Mesenchymal stem cell (in vitro differentiated cells and primary cell): ENCODE measurements at regions not wholly inside any gene's neighbourhood (a gene's known extent, or its start where the extent isn't known, plus 50 kb on each side); places are given as distances from the start of the nearest gene placed in this dataset.

ENCODE experiments used
- DNase-seq: peaks from one replicate; pipeline ENCODE4 v3.0.0-alpha.2; 2013
- H2AFZ ChIP-seq: one replicate; pipeline ENCODE4 v1.6.1; 2013; ENCODE audit warnings: low read depth, mild to moderate bottlenecking, control low read depth, inconsistent platforms, low read length, moderate library complexity
- H2AK5ac ChIP-seq: 2 replicates; pipeline ENCODE4 v1.6.1; 2013; ENCODE audit warnings: low read length, moderate library complexity, mild to moderate bottlenecking, inconsistent platforms; ENCODE audit not compliant: severe bottlenecking
- H2BK120ac ChIP-seq: one replicate; pipeline ENCODE4 v1.6.1; 2013; ENCODE audit warnings: low read depth, mild to moderate bottlenecking, inconsistent platforms, low read length, moderate library complexity
- H2BK12ac ChIP-seq, 2 experiments: one replicate each; pipeline ENCODE4 v1.6.1; 2013; ENCODE audit warnings: inconsistent platforms in 2 of 2, low read length in 2 of 2, mild to moderate bottlenecking in 2 of 2, moderate library complexity in 2 of 2, control low read depth in 1 of 2
- H2BK15ac ChIP-seq: one replicate; pipeline ENCODE4 v1.6.1; 2013; ENCODE audit warnings: mild to moderate bottlenecking, low read depth, inconsistent platforms; ENCODE audit not compliant: poor library complexity, severe bottlenecking
- H2BK5ac ChIP-seq: 2 replicates; pipeline ENCODE4 v1.6.1; 2013; ENCODE audit warnings: low read depth, mild to moderate bottlenecking, low read length, control low read depth, inconsistent platforms; ENCODE audit not compliant: poor library complexity, severe bottlenecking
- H3K14ac ChIP-seq, 2 experiments: one replicate each; pipeline ENCODE4 v1.6.1; 2013; ENCODE audit warnings: inconsistent platforms in 2 of 2, low read length in 2 of 2, control low read depth in 1 of 2, mild to moderate bottlenecking in 1 of 2, moderate library complexity in 1 of 2
- H3K18ac ChIP-seq, 2 experiments: one replicate each; pipeline ENCODE4 v1.6.1; 2013; ENCODE audit warnings: inconsistent platforms in 2 of 2, low read length in 2 of 2, control low read depth in 1 of 2, low read depth in 1 of 2, mild to moderate bottlenecking in 1 of 2
- H3K23ac ChIP-seq, 2 experiments: one replicate each; pipeline ENCODE4 v1.6.1; 2013; ENCODE audit warnings: inconsistent platforms in 2 of 2, low read length in 2 of 2, mild to moderate bottlenecking in 2 of 2, moderate library complexity in 2 of 2, control low read depth in 1 of 2
- H3K27ac ChIP-seq: 2 replicates; pipeline ENCODE4 v1.5.1; 2013; ENCODE audit warnings: mild to moderate bottlenecking, moderate library complexity, low read length, control low read depth, inconsistent platforms; ENCODE audit not compliant: poor library complexity, severe bottlenecking
- H3K27me3 ChIP-seq, 2 experiments: 2 replicates each; pipeline versions ENCODE4 v1.6.1 to v1.7.0; 2013; ENCODE audit warnings: low read length in 2 of 2, mild to moderate bottlenecking in 2 of 2, moderate library complexity in 2 of 2, control low read depth in 1 of 2, inconsistent platforms in 1 of 2; ENCODE audit not compliant: control insufficient read depth in 1 of 2, insufficient read depth in 1 of 2
- H3K36me3 ChIP-seq, 2 experiments: 2 replicates each; pipeline versions ENCODE4 v1.6.1 to v1.7.0; 2013; ENCODE audit warnings: low read length in 2 of 2, control low read depth in 1 of 2, inconsistent platforms in 1 of 2, low read depth in 1 of 2, mild to moderate bottlenecking in 1 of 2; ENCODE audit not compliant: insufficient read depth in 2 of 2, control insufficient read depth in 1 of 2
- H3K4ac ChIP-seq, 2 experiments: one replicate each; pipeline ENCODE4 v1.6.1; 2013; ENCODE audit warnings: inconsistent platforms in 2 of 2, low read length in 2 of 2, mild to moderate bottlenecking in 2 of 2, moderate library complexity in 2 of 2, control low read depth in 1 of 2, low read depth in 1 of 2
- H3K4me1 ChIP-seq: 2 replicates; pipeline ENCODE4 v1.6.1; 2013; ENCODE audit warnings: low read depth, low read length, control low read depth; ENCODE audit not compliant: control insufficient read depth, insufficient read depth
- H3K4me2 ChIP-seq: 2 replicates; pipeline ENCODE4 v1.6.1; 2013; ENCODE audit warnings: low read length, mild to moderate bottlenecking, inconsistent platforms; ENCODE audit not compliant: poor library complexity, severe bottlenecking
- H3K4me3 ChIP-seq, 2 experiments: 2 replicates each; pipeline versions ENCODE4 v1.5.1 to v1.7.0; 2013; ENCODE audit warnings: low read length in 2 of 2, mild to moderate bottlenecking in 2 of 2, control low read depth in 1 of 2, low read depth in 1 of 2; ENCODE audit not compliant: insufficient read depth in 1 of 2
- H3K79me1 ChIP-seq: replicated peaks from 2 replicates; pipeline ENCODE4 v1.6.1; 2013; ENCODE audit warnings: mild to moderate bottlenecking, control low read depth, low read length, inconsistent platforms; ENCODE audit not compliant: poor library complexity, severe bottlenecking
- H3K9ac ChIP-seq: 2 replicates; pipeline ENCODE4 v1.7.0; 2013; ENCODE audit warnings: mild to moderate bottlenecking, low read length, moderate library complexity
- H3K9me3 ChIP-seq: 2 replicates; pipeline ENCODE4 v1.7.0; 2013; ENCODE audit warnings: mild to moderate bottlenecking, low read length; ENCODE audit not compliant: control insufficient read depth
- H4K8ac ChIP-seq: one replicate; pipeline ENCODE4 v1.6.1; 2013; ENCODE audit warnings: inconsistent platforms, mild to moderate bottlenecking, low read length, moderate library complexity
- H4K91ac ChIP-seq: one replicate; pipeline ENCODE4 v1.6.1; 2013; ENCODE audit warnings: mild to moderate bottlenecking, low read length, inconsistent platforms
- WGBS: methylation state at CpG from one replicate; pipeline ENCODE4 v1.1.7; 2013; ENCODE audit warnings: mixed read lengths; 5-methylcytosine and 5-hydroxymethylcytosine counted together

GRCh38 chr17:69605571-69605970 lies 191.1 kb downstream of the MAP2K6 start:
- Histone ChIP-seq H4K8ac (no peak overlapping the region), H2AK5ac (no peak overlapping the region), H3K4me2 (no peak overlapping the region), H3K4me1 (peaks cover 3% of the 10 kb centered on the region), H3K27ac (no peak overlapping the region), H3K36me3 (no peaks in the 10 kb centered on the region), H3K4me3 (no peak overlapping the region), H2BK15ac (no peak overlapping the region), H2BK12ac (no peak overlapping the region), H3K23ac (no peak overlapping the region), H3K79me1 (no peaks in the 10 kb centered on the region), H2BK5ac (no peak overlapping the region), H3K4ac (no peak overlapping the region), H2AFZ (no peak overlapping the region), H3K9ac (no peak overlapping the region), H4K91ac (no peak overlapping the region), H3K18ac (no peak overlapping the region), H3K14ac (no peak overlapping the region), H3K27me3 (no peaks in the 10 kb centered on the region), H3K9me3 (no peaks in the 10 kb centered on the region), H2BK120ac (no peak overlapping the region)
- no peak for DNase-seq
- WGBS = over 99% methylated on average over 4 of the region's 5 CpGs

- Histone ChIP-seq H3K14ac (no peak overlapping the region), H2BK120ac (no peak overlapping the region), H2AFZ (no peak overlapping the region)
These were observed 191.8 kb downstream of the MAP2K6 start for GRCh38 chr17:69606142-69606800.

DNA sequence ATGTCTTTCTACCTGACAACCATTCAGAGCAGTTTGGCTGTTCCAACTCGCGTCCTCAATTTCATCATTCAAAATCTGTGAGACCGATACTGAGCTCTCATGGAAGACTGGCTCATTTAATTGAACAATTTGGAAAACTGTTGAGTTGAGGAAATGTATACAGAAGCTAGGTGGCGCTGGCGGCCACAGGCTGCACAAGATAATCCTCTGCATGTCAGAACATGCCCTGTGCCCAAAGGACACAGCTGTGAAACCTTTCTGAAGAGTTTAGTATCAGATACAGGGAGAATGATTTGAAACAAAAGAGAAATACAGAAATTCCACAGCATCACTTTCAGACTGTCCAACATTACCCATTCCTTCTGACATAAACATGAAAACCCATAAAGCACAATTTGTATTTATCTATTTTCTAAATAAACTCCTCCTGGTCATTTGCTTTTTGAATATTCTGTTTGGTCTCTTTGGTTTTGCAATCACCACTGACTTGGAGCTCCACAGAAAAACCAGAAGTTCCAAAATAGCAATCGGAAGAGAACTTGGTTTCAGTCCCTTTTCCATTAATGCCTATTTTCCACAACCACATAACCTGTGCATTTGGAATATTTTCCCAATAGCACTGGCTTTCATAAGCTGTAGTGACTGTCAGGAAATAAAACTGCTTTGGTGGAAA lies 192.8 kb downstream of the MAP2K6 start:
- Histone ChIP-seq H3K4me2 (no peak overlapping the region), H2BK5ac (peak overlapping the region; percentile 98), H4K91ac (no peak overlapping the region), H3K18ac (peak overlapping the region in 1 of 2 experiments; percentile 52), H2BK15ac (no peak overlapping the region), H2AK5ac (peak overlapping the region; percentile 15), H3K4me1 (peaks cover 3% of the 10 kb centered on the region), H2AFZ (no peak overlapping the region), H3K9me3 (no peaks in the 10 kb centered on the region), H3K79me1 (no peaks in the 10 kb centered on the region), H2BK12ac (no peak overlapping the region), H3K27ac (peak overlapping the region; percentile 97), H3K23ac (no peak overlapping the region), H4K8ac (no peak overlapping the region), H3K14ac (no peak overlapping the region), H3K27me3 (no peaks in the 10 kb centered on the region), H3K4me3 (no peak overlapping the region), H2BK120ac (peak overlapping the region; percentile 73), H3K4ac (peak overlapping the region in 1 of 2 experiments; percentile 41), H3K9ac (peak overlapping the region; percentile 91), H3K36me3 (no peaks in the 10 kb centered on the region)
- peak; percentile 81 for DNase-seq
- 31% methylated on average over 6 of the region's 6 CpGs for WGBS

More at GRCh38 chr17:69606142-69606800, 191.8 kb downstream of the MAP2K6 start:
- peaks cover 3% of the 10 kb centered on the region for H3K4me1 ChIP-seq
- H3K4ac ChIP-seq = peak overlapping the region in 1 of 2 experiments; percentile 61
- 100% methylated on average over 4 of the region's 5 CpGs for WGBS
- no peak overlapping the region for H3K4me2 ChIP-seq
- peak overlapping the region; percentile 18 for H2BK15ac ChIP-seq
- H2BK5ac ChIP-seq = peak overlapping the region; percentile 35
- no peaks in the 10 kb centered on the region for H3K27me3 ChIP-seq
- DNase-seq = no peak
- no peak overlapping the region for H3K23ac ChIP-seq
- peak overlapping the region; percentile 91 for H3K9ac ChIP-seq
- H3K4me3 ChIP-seq = no peak overlapping the region
- no peak overlapping the region for H3K27ac ChIP-seq
- H3K18ac ChIP-seq = peak overlapping the region in 1 of 2 experiments; percentile 37
- peak overlapping the region; percentile 96 for H2AK5ac ChIP-seq
- no peaks in the 10 kb centered on the region for H3K79me1 ChIP-seq
- peak overlapping the region in 1 of 2 experiments; percentile 9 for H2BK12ac ChIP-seq
- H3K9me3 ChIP-seq = no peaks in the 10 kb centered on the region
- peak overlapping the region; percentile 12 for H4K8ac ChIP-seq
- no peak overlapping the region for H4K91ac ChIP-seq
- H3K36me3 ChIP-seq = no peaks in the 10 kb centered on the region

DNA sequence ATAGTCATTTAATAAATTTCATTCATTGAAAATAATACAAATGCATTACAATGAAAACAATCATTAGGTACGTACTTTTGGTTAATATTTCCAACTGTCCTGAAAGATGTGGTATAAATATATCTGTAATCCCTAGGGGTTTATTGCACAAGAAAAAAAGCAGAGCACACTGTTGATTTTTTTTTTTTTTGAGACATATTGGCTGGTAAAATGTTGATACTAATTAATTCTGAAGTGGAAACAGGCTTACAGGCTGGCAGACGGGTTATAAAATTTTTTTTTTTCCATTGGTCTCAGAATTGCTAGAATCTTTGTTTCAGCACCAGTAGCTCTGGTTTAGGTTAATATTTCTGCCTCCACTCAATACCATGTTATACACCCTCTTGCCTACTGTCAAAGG lies 193.6 kb downstream of the MAP2K6 start:
- H3K14ac ChIP-seq = no peak overlapping the region

More for the DNA sequence above, 193.6 kb downstream of the MAP2K6 start:
- H2BK15ac ChIP-seq = no peak overlapping the region
- H2AFZ ChIP-seq = no peak overlapping the region
- 100% methylated on average over 1 of the region's 2 CpGs for WGBS
- H3K27me3 ChIP-seq = no peaks in the 10 kb centered on the region
- no peak overlapping the region for H2AK5ac ChIP-seq
- DNase-seq = no peak
- no peak overlapping the region for H4K91ac ChIP-seq
- no peak overlapping the region for H3K23ac ChIP-seq
- H2BK5ac ChIP-seq = no peak overlapping the region
- H2BK12ac ChIP-seq = no peak overlapping the region
- no peak overlapping the region for H2BK120ac ChIP-seq
- H3K18ac ChIP-seq = no peak overlapping the region
- H3K27ac ChIP-seq = peak overlapping the region; percentile 100
- H4K8ac ChIP-seq = no peak overlapping the region
- H3K4me3 ChIP-seq = no peak overlapping the region
- peak overlapping the region; percentile 91 for H3K9ac ChIP-seq
- H3K79me1 ChIP-seq = no peaks in the 10 kb centered on the region
- H3K4ac ChIP-seq = no peak overlapping the region
- no peaks in the 10 kb centered on the region for H3K9me3 ChIP-seq
- no peaks in the 10 kb centered on the region for H3K36me3 ChIP-seq
- H3K4me2 ChIP-seq = no peak overlapping the region
- peaks cover 3% of the 10 kb centered on the region for H3K4me1 ChIP-seq
